ENCODE measurements at regions not wholly inside any gene's neighbourhood (a gene's known extent, or its start where the extent isn't known, plus 50 kb on each side); places are given as distances from the start of the nearest gene placed in this dataset.
"Not testable (repeated sequence)": the region's sequence is repeated elsewhere in the genome, so short reads cannot be mapped to it uniquely, and the experiment has no call there.

- no peak overlapping the region for H3K27ac Mint-ChIP-seq
- no peaks in the 10 kb centered on the region for H3K9me3 Mint-ChIP-seq
Observed at GRCh38 chr21:28617300-28617699, 375.4 kb downstream of the LTN1 start.

GRCh38 chr21:28615276-28615675 is 377.4 kb downstream of the LTN1 start:
- Mint-ChIP-seq H3K36me3 (no peaks in the 10 kb centered on the region), H3K9me3 (no peaks in the 10 kb centered on the region), H3K27ac (no peak overlapping the region), H3K4me3 (no peak overlapping the region), H3K4me1 (no peaks in the 10 kb centered on the region)
- ATAC-seq: no peak
- no peak for DNase-seq (ENCODE audit: low spot score in 2 of 2)

More at GRCh38 chr21:28617300-28617699, 375.4 kb downstream of the LTN1 start:
- DNase-seq (ENCODE audit: low spot score in 2 of 2): no peak
- no peak for ATAC-seq
- peaks cover 6% of the 10 kb centered on the region for H3K4me1 Mint-ChIP-seq
- no peak overlapping the region for H3K4me3 Mint-ChIP-seq
- no peaks in the 10 kb centered on the region for H3K36me3 Mint-ChIP-seq

- no peaks in the 10 kb centered on the region for H3K9me3 Mint-ChIP-seq
- no peak overlapping the region for H3K27ac Mint-ChIP-seq
- no peaks in the 10 kb centered on the region for H3K4me1 Mint-ChIP-seq
- no peak for DNase-seq (ENCODE audit: low spot score in 2 of 2)
- ATAC-seq: no peak
- no peaks in the 10 kb centered on the region for H3K36me3 Mint-ChIP-seq
- no peak overlapping the region for H3K4me3 Mint-ChIP-seq
Observed at GRCh38 chr21:28614791-28615190, 377.9 kb downstream of the LTN1 start.

GRCh38 chr21:28608646-28609045 is 384.0 kb downstream of the LTN1 start:
- Mint-ChIP-seq H3K36me3 (no peaks in the 10 kb centered on the region), H3K27ac (peak overlapping the region; percentile 30), H3K9me3 (no peaks in the 10 kb centered on the region), H3K4me3 (no peak overlapping the region), H3K4me1 (peaks cover 14% of the 10 kb centered on the region)
- DNase-seq (ENCODE audit: low spot score in 2 of 2) (no peak), ATAC-seq (no peak)

GRCh38 chr21:28607545-28607944 is 385.1 kb downstream of the LTN1 start:
- no peaks in the 10 kb centered on the region for H3K36me3 Mint-ChIP-seq
- H3K4me3 Mint-ChIP-seq: no peak overlapping the region
- no peak for ATAC-seq
- DNase-seq (ENCODE audit: low spot score in 2 of 2): no peak
- H3K4me1 Mint-ChIP-seq: peaks cover 14% of the 10 kb centered on the region
- H3K9me3 Mint-ChIP-seq: no peaks in the 10 kb centered on the region
- H3K27ac Mint-ChIP-seq: no peak overlapping the region

- no peaks in the 10 kb centered on the region for H3K36me3 Mint-ChIP-seq
- H3K4me1 Mint-ChIP-seq: peaks cover 14% of the 10 kb centered on the region
- H3K9me3 Mint-ChIP-seq: peaks cover 11% of the 10 kb centered on the region
- no peak overlapping the region for H3K4me3 Mint-ChIP-seq
- peak; percentile 72 for ATAC-seq
- no peak for DNase-seq (ENCODE audit: low spot score in 2 of 2)
- no peak overlapping the region for H3K27ac Mint-ChIP-seq
Observed at GRCh38 chr21:28604946-28605537, 387.6 kb downstream of the LTN1 start.

- peaks cover 17% of the 10 kb centered on the region for H3K9me3 Mint-ChIP-seq
- ATAC-seq (no peak), DNase-seq (ENCODE audit: low spot score in 2 of 2) (no peak)
- H3K4me1 Mint-ChIP-seq: peaks cover 6% of the 10 kb centered on the region
- no peak overlapping the region for H3K4me3 Mint-ChIP-seq
- H3K36me3 Mint-ChIP-seq: no peaks in the 10 kb centered on the region
- H3K27ac Mint-ChIP-seq: no peak overlapping the region
Observed at GRCh38 chr21:28602546-28602945, 390.1 kb downstream of the LTN1 start.

GRCh38 chr21:28598214-28598613 is 394.5 kb downstream of the LTN1 start:
- H3K4me1 Mint-ChIP-seq: no peaks in the 10 kb centered on the region
- ATAC-seq (no peak), DNase-seq (ENCODE audit: low spot score in 2 of 2) (no peak)
- peaks cover 20% of the 10 kb centered on the region for H3K9me3 Mint-ChIP-seq
- H3K27ac Mint-ChIP-seq: no peak overlapping the region
- no peaks in the 10 kb centered on the region for H3K36me3 Mint-ChIP-seq
- no peak overlapping the region for H3K4me3 Mint-ChIP-seq

- Mint-ChIP-seq H3K4me1 (no peaks in the 10 kb centered on the region), H3K9me3 (peaks cover 6% of the 10 kb centered on the region), H3K27ac (no peak overlapping the region), H3K4me3 (no peak overlapping the region), H3K36me3 (no peaks in the 10 kb centered on the region)
- no peak for ATAC-seq
- DNase-seq (ENCODE audit: low spot score in 2 of 2): no peak
Observed at GRCh38 chr21:28592205-28592865, 400.3 kb downstream of the LTN1 start.

GRCh38 chr21:28590676-28591075 is 402.0 kb downstream of the LTN1 start:
- Mint-ChIP-seq H3K4me3 (no peak overlapping the region), H3K36me3 (no peaks in the 10 kb centered on the region), H3K27ac (no peak overlapping the region), H3K4me1 (no peaks in the 10 kb centered on the region), H3K9me3 (peaks cover 6% of the 10 kb centered on the region)
- DNase-seq (ENCODE audit: low spot score in 2 of 2): no peak
- ATAC-seq: no peak

- Mint-ChIP-seq H3K4me3 (no peak overlapping the region), H3K9me3 (peaks cover 10% of the 10 kb centered on the region), H3K36me3 (no peaks in the 10 kb centered on the region), H3K4me1 (no peaks in the 10 kb centered on the region), H3K27ac (no peak overlapping the region)
- no peak for ATAC-seq
- no peak for DNase-seq (ENCODE audit: low spot score in 2 of 2)
Observed at GRCh38 chr21:28590026-28590425, 402.7 kb downstream of the LTN1 start.

- no peaks in the 10 kb centered on the region for H3K36me3 Mint-ChIP-seq
- ATAC-seq (no peak), DNase-seq (ENCODE audit: low spot score in 2 of 2) (no peak)
- no peak overlapping the region for H3K27ac Mint-ChIP-seq
- H3K4me3 Mint-ChIP-seq: no peak overlapping the region
- H3K4me1 Mint-ChIP-seq: no peaks in the 10 kb centered on the region
- H3K9me3 Mint-ChIP-seq: peaks cover 10% of the 10 kb centered on the region
Observed at GRCh38 chr21:28588997-28589396, 403.7 kb downstream of the LTN1 start.

GRCh38 chr21:28587748-28588147 is 404.9 kb downstream of the LTN1 start:
- no peaks in the 10 kb centered on the region for H3K36me3 Mint-ChIP-seq
- ATAC-seq: no peak
- H3K4me3 Mint-ChIP-seq: no peak overlapping the region
- no peak for DNase-seq (ENCODE audit: low spot score in 2 of 2)
- H3K27ac Mint-ChIP-seq: no peak overlapping the region
- peaks cover 10% of the 10 kb centered on the region for H3K9me3 Mint-ChIP-seq
- no peaks in the 10 kb centered on the region for H3K4me1 Mint-ChIP-seq

GRCh38 chr21:28581976-28582375 is 410.7 kb downstream of the LTN1 start:
- H3K4me1 Mint-ChIP-seq: no peaks in the 10 kb centered on the region
- no peak for ATAC-seq
- DNase-seq (ENCODE audit: low spot score in 2 of 2): no peak
- H3K36me3 Mint-ChIP-seq: peaks cover 7% of the 10 kb centered on the region
- peaks cover 8% of the 10 kb centered on the region for H3K9me3 Mint-ChIP-seq
- no peak overlapping the region for H3K27ac Mint-ChIP-seq
- H3K4me3 Mint-ChIP-seq: no peak overlapping the region

GRCh38 chr21:28581311-28581731 is 411.4 kb downstream of the LTN1 start:
- H3K4me1 Mint-ChIP-seq; ATAC-seq; H3K9me3 Mint-ChIP-seq; DNase-seq (ENCODE audit: low spot score in 2 of 2); H3K4me3 Mint-ChIP-seq; H3K27ac Mint-ChIP-seq: not testable (repeated sequence)
- peaks cover 14% of the 10 kb centered on the region for H3K36me3 Mint-ChIP-seq

GRCh38 chr21:28580585-28580984 is 412.1 kb downstream of the LTN1 start:
- DNase-seq (ENCODE audit: low spot score in 2 of 2): no peak
- no peak for ATAC-seq
- no peak overlapping the region for H3K27ac Mint-ChIP-seq
- peaks cover 3% of the 10 kb centered on the region for H3K9me3 Mint-ChIP-seq
- H3K36me3 Mint-ChIP-seq: peaks cover 18% of the 10 kb centered on the region
- no peaks in the 10 kb centered on the region for H3K4me1 Mint-ChIP-seq
- no peak overlapping the region for H3K4me3 Mint-ChIP-seq
